ENCODE measurements at regions not wholly inside any gene's neighbourhood (a gene's known extent, or its start where the extent isn't known, plus 50 kb on each side); places are given as distances from the start of the nearest gene placed in this dataset. TPM values are rescaled to one million over a fixed set of nuclear protein-coding genes. Genes with fewer than 3 reads are reported as not detected.

- ATAC-seq (ENCODE audit: poor library complexity) = no peak
- intact Hi-C loops (cut with DNase I) = no loop called here
- DNase-seq = no peak
Observed at GRCh38 chr10:43012578-43012977, 64.3 kb upstream of the RET start.

- DNase-seq (no peak), ATAC-seq (ENCODE audit: poor library complexity) (no peak)
- intact Hi-C loops (cut with DNase I) = no loop called here
Observed at GRCh38 chr10:43013065-43013464, 63.8 kb upstream of the RET start.

GRCh38 chr10:43024524-43024923 is 52.3 kb upstream of the RET start:
- no peak for DNase-seq
- no peak for ATAC-seq (ENCODE audit: poor library complexity)
- intact Hi-C loops (cut with DNase I) = no loop called here

- ATAC-seq (ENCODE audit: poor library complexity) = no peak
- no peak for DNase-seq
- intact Hi-C loops (cut with DNase I) = no loop called here
Observed at GRCh38 chr10:43024942-43025700, 51.7 kb upstream of the RET start.

- DNase-seq (no peak), ATAC-seq (ENCODE audit: poor library complexity) (peak; percentile 21)
- intact Hi-C loops (cut with DNase I) = no loop called here
Observed at GRCh38 chr10:43026039-43026973, 50.6 kb upstream of the RET start.

Small RNAs in the stretch of these regions (microRNA-seq; reads per million reads assigned to microRNA genes)
- gene MIR5100 = not detected
